PC-3 (cell line): ENCODE measurements at regions not wholly inside any gene's neighbourhood (a gene's known extent, or its start where the extent isn't known, plus 50 kb on each side); places are given as distances from the start of the nearest gene placed in this dataset.
A peak's percentile ranks its signal among the peaks of the same experiment; 100 is the strongest.

Source experiments
- ATAC-seq: fragments of 200-7000 bp; cut with Tn5 transposase; 2 replicates; pipeline ENCODE4 v1.9.1; 2020; ENCODE audit warnings: mild to moderate bottlenecking, moderate library complexity
- BruUV-seq: library from RNA; stranded (reverse); fragments of 400-500 nt; replicated peaks from 2 replicates; lab custom pipeline; 2021; lab: Mats Ljungman, UMichigan
- CTCF ChIA-PET: fragments of 300-600 bp; sonication (Branson Sonifier 250); formaldehyde crosslinking; loops from one replicate; lab custom pipeline; 2022; ENCODE audit warnings: antibody characterized with exemption; lab: Charles Lee
- POLR2A ChIA-PET: fragments of 300-600 bp; sonication (Branson Sonifier 250); formaldehyde crosslinking; loops from one replicate; lab custom pipeline; 2022; ENCODE audit warnings: antibody characterized with exemption; ENCODE audit not compliant: unreplicated experiment; lab: Charles Lee
- DNase-seq: peaks from one replicate; pipeline ENCODE4 v3.0.0-alpha.2; 2015
- H2AFZ ChIP-seq: fragments of 300-600 bp; sonication (generic); 2 replicates; pipeline ENCODE4 v1.6.0; 2016; ENCODE audit warnings: antibody characterized with exemption, low read length
- H3F3A ChIP-seq: fragments of 300-600 bp; sonication (generic); one replicate; pipeline ENCODE4 v1.6.0; 2017; ENCODE audit warnings: antibody characterized with exemption, low read length, control low read depth, mild to moderate bottlenecking; ENCODE audit not compliant: unreplicated experiment
- H3K27ac ChIP-seq: fragments of 300-600 bp; sonication (generic); 2 replicates; pipeline ENCODE4 v1.5.1; 2016; ENCODE audit warnings: mild to moderate bottlenecking, low read length
- H3K27me3 ChIP-seq: fragments of 300-600 bp; sonication (generic); 2 replicates; pipeline ENCODE4 v1.6.1; 2016; ENCODE audit warnings: low read length, mixed read lengths
- H3K36me3 ChIP-seq: fragments of 300-600 bp; sonication (generic); 2 replicates; pipeline ENCODE4 v1.6.1; 2016; ENCODE audit warnings: low read depth, mixed run types, low read length, mixed read lengths
- H3K4me1 ChIP-seq: fragments of 300-600 bp; sonication (generic); 2 replicates; pipeline ENCODE4 v1.5.1; 2016; ENCODE audit warnings: low read length; ENCODE audit not compliant: insufficient read depth
- H3K4me2 ChIP-seq: fragments of 300-600 bp; sonication (generic); 2 replicates; pipeline ENCODE4 v1.6.0; 2016; ENCODE audit warnings: low read length
- H3K4me3 ChIP-seq: fragments of 300-600 bp; sonication (generic); 2 replicates; pipeline ENCODE4 v1.5.1; 2016; ENCODE audit warnings: mild to moderate bottlenecking, low read length, mixed read lengths
- H3K79me2 ChIP-seq: fragments of 300-600 bp; sonication (generic); 2 replicates; pipeline ENCODE4 v1.6.1; 2017; ENCODE audit warnings: low read length, mixed read lengths
- H3K9ac ChIP-seq: fragments of 300-600 bp; sonication (generic); 2 replicates; pipeline ENCODE4 v1.6.0; 2016; ENCODE audit warnings: mild to moderate bottlenecking, low read length
- H3K9me2 ChIP-seq: fragments of 300-600 bp; sonication (generic); replicated peaks from 2 replicates; pipeline ENCODE4 v1.6.1; 2016; ENCODE audit warnings: mixed run types, low read length, mixed read lengths
- H3K9me3 ChIP-seq: fragments of 300-600 bp; sonication (generic); 2 replicates; pipeline ENCODE4 v1.6.1; 2016; ENCODE audit warnings: low read length, mixed read lengths
- H4K20me1 ChIP-seq: fragments of 300-600 bp; sonication (generic); 2 replicates; pipeline ENCODE4 v1.6.1; 2016; ENCODE audit warnings: low read length, mixed read lengths
- EZH2 ChIP-seq: fragments of 300-600 bp; sonication (generic); IDR thresholded peaks from one replicate; pipeline ENCODE4 v1.6.1; 2017; ENCODE audit warnings: antibody characterized with exemption, mild to moderate bottlenecking, low read length; ENCODE audit not compliant: unreplicated experiment
- EZH2phosphoT487 ChIP-seq: fragments of 300-600 bp; sonication (generic); IDR thresholded peaks from 2 replicates; pipeline ENCODE4 v1.6.1; 2018; ENCODE audit warnings: mild to moderate bottlenecking, antibody characterized with exemption, low read length, borderline replicate concordance
- intact Hi-C: fragments of 100-400 bp; cut with micrococcal nuclease; formaldehyde crosslinking; loops from 2 replicates; pipeline ENCODE4 v1.9.0; 2023
- TF ChIP-seq, protein P1 (sequence below): fragments of 300-600 bp; sonication (generic); conservative IDR thresholded peaks from 2 replicates; pipeline ENCODE4 v1.5.1; 2017; ENCODE audit warnings: antibody characterized with exemption, low read depth, mild to moderate bottlenecking, low read length

DNA sequence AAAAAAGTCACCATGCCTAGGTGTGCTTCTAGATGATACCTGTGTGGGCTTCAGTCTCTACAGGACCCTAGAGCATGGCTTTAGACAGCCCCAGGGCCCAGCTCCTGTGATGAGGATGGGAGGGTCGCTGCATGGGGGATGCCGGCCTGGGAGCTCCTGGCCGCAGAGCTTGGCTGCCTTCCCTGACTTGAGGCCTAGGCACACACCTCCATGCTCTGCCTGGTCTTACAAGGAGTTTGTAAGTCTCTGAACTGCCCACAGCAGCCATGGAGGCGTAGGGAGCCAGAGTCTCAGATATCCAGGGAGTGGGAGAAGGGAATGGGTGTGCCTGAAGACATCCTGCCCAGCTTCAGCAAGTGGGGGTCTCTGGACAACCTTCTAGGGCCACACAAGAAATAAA lies 149.5 kb upstream of the MYL2 start:
- H3K4me1 ChIP-seq: peaks cover 10% of the 10 kb centered on the region
- no peak overlapping the region for H3K4me3 ChIP-seq
- no TSS peak for BruUV-seq
- H3K27ac ChIP-seq: no peak overlapping the region
- no peaks in the 10 kb centered on the region for H3K79me2 ChIP-seq
- ATAC-seq: no peak
- no peaks in the 10 kb centered on the region for H3K9me2 ChIP-seq
- H3K4me2 ChIP-seq: no peak overlapping the region
- no peak for DNase-seq
- H3K36me3 ChIP-seq: no peaks in the 10 kb centered on the region
- H3K9me3 ChIP-seq: peaks cover 4% of the 10 kb centered on the region; the same call in 1 of the 2 replicates
- H4K20me1 ChIP-seq: no peaks in the 10 kb centered on the region
- no peaks in the 10 kb centered on the region for H3F3A ChIP-seq
- no peak overlapping the region for H2AFZ ChIP-seq
- ChIA-PET CTCF (no interaction called here), POLR2A (no interaction called here)
- TF ChIP-seq EZH2 (no peak), EZH2phosphoT487 (no peak)
- TF ChIP-seq, protein P1, sequence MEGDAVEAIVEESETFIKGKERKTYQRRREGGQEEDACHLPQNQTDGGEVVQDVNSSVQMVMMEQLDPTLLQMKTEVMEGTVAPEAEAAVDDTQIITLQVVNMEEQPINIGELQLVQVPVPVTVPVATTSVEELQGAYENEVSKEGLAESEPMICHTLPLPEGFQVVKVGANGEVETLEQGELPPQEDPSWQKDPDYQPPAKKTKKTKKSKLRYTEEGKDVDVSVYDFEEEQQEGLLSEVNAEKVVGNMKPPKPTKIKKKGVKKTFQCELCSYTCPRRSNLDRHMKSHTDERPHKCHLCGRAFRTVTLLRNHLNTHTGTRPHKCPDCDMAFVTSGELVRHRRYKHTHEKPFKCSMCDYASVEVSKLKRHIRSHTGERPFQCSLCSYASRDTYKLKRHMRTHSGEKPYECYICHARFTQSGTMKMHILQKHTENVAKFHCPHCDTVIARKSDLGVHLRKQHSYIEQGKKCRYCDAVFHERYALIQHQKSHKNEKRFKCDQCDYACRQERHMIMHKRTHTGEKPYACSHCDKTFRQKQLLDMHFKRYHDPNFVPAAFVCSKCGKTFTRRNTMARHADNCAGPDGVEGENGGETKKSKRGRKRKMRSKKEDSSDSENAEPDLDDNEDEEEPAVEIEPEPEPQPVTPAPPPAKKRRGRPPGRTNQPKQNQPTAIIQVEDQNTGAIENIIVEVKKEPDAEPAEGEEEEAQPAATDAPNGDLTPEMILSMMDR: no peak
- no peaks in the 10 kb centered on the region for H3K27me3 ChIP-seq
- no peak overlapping the region for H3K9ac ChIP-seq
- intact Hi-C loops: no loop called here

DNA sequence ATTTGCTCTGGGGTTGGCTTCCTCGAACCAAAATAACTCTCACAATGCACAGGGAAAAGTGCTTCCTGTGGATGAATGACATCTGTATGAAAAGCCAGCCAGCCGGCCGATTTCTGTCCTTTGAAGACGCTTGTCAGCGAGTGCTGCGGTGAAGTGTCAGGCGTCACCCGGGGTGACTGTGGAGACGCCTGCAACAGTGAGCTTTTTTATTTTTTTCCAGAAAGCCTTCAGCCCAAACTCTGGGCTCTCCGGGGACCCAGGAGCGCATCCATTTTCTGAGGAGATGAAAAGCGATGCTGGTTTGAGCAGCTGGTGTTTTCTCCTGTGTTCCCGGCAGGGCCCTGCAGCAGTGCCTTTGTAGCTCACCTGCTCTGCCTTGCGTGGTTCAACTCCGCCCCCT lies 147.9 kb upstream of the MYL2 start:
- no TSS peak for BruUV-seq
- intact Hi-C loops: no loop called here
- Histone ChIP-seq H3K4me3 (no peak overlapping the region), H3K9me3 (peaks cover 4% of the 10 kb centered on the region; the same call in 1 of the 2 replicates), H3K9me2 (no peaks in the 10 kb centered on the region), H3K79me2 (no peaks in the 10 kb centered on the region), H3K9ac (no peak overlapping the region), H3K36me3 (no peaks in the 10 kb centered on the region), H3K4me1 (peaks cover 22% of the 10 kb centered on the region), H3K4me2 (no peak overlapping the region), H3K27me3 (no peaks in the 10 kb centered on the region), H3K27ac (no peak overlapping the region), H2AFZ (no peak overlapping the region), H4K20me1 (no peaks in the 10 kb centered on the region), H3F3A (no peaks in the 10 kb centered on the region)
- ChIA-PET POLR2A (no interaction called here), CTCF (no interaction called here)
- TF ChIP-seq, protein P1: no peak
- no peak for TF ChIP-seq EZH2phosphoT487
- no peak for TF ChIP-seq EZH2
- ATAC-seq (no peak), DNase-seq (no peak)

DNA sequence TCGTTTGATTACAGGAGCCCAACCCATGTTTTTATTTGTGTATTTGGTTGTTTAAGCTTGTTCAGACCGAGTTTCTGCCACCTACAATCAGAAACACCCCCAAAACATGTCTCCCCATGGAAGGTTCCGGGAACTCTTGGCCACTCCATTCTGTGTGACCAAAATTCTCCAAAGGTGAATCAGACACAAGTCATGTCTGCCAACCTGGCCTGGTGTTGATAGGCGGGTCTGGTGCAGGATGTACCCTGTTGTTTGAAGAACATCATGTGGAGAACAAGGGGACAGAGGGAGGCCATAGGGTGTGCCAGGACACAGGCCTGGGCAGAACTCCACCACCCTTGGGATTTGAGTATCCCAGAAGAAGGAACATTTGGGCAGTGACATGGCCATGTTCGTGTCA lies 147.1 kb upstream of the MYL2 start:
- DNase-seq (peak; percentile 71), ATAC-seq (no peak)
- H3K36me3 ChIP-seq: no peaks in the 10 kb centered on the region
- H3K27me3 ChIP-seq: no peaks in the 10 kb centered on the region
- H3K4me3 ChIP-seq: no peak overlapping the region
- H3K9me3 ChIP-seq: peaks cover 4% of the 10 kb centered on the region; the same call in 1 of the 2 replicates
- H3K79me2 ChIP-seq: no peaks in the 10 kb centered on the region
- peak overlapping the region; percentile 7; the same call in 1 of the 2 replicates for H3K4me2 ChIP-seq
- no peaks in the 10 kb centered on the region for H4K20me1 ChIP-seq
- TF ChIP-seq EZH2: no peak
- TF ChIP-seq, protein P1: no peak
- no peak for TF ChIP-seq EZH2phosphoT487
- no TSS peak for BruUV-seq
- H3K9me2 ChIP-seq: no peaks in the 10 kb centered on the region
- peak overlapping the region; percentile 18 for H3K27ac ChIP-seq
- CTCF ChIA-PET: no interaction called here
- H3K4me1 ChIP-seq: peaks cover 30% of the 10 kb centered on the region
- no peak overlapping the region for H3K9ac ChIP-seq
- POLR2A ChIA-PET: no interaction called here
- H3F3A ChIP-seq: no peaks in the 10 kb centered on the region
- peak overlapping the region; percentile 64 for H2AFZ ChIP-seq
- intact Hi-C loops: no loop called here
